ENCODE measurements at regions not wholly inside any gene's neighbourhood (a gene's known extent, or its start where the extent isn't known, plus 50 kb on each side); places are given as distances from the start of the nearest gene placed in this dataset.

- Mint-ChIP-seq H3K27ac (no peak overlapping the region), H3K27me3 (ENCODE audit: low read depth) (no peaks in the 10 kb centered on the region), H3K4me3 (no peak overlapping the region), H3K4me1 (peaks cover 12% of the 10 kb centered on the region), H3K9me3 (peaks cover 21% of the 10 kb centered on the region), H3K36me3 (no peaks in the 10 kb centered on the region)
- no peak for TF ChIP-seq AFF4 (CRISPR knock-in tag; IDR thresholded peaks at IDR 0.05; ENCODE audit: borderline replicate concordance)
- TF ChIP-seq CBFB (CRISPR knock-in tag; IDR thresholded peaks at IDR 0.05; ENCODE audit: low read depth): no peak
- TF ChIP-seq ZBTB21 (CRISPR knock-in tag; IDR thresholded peaks at IDR 0.05; ENCODE audit: borderline replicate concordance): no peak
- no peak for TF ChIP-seq NR2C2 (CRISPR knock-in tag; IDR thresholded peaks at IDR 0.05)
- TF ChIP-seq USF1 (CRISPR knock-in tag; IDR thresholded peaks at IDR 0.05): no peak
- no peak for TF ChIP-seq PRRX2 (CRISPR knock-in tag; IDR thresholded peaks at IDR 0.05)
- TF ChIP-seq ZMAT4 (CRISPR knock-in tag; IDR thresholded peaks at IDR 0.05): no peak
- TF ChIP-seq SMAD4 (CRISPR knock-in tag; IDR thresholded peaks at IDR 0.05): no peak
- no peak for TF ChIP-seq TEAD1 (CRISPR knock-in tag; IDR thresholded peaks at IDR 0.05)
- TF ChIP-seq ATF3 (CRISPR knock-in tag; conservative IDR thresholded peaks at IDR 0.05): no peak
- no peak for TF ChIP-seq E2F4 (CRISPR knock-in tag; IDR thresholded peaks at IDR 0.05; ENCODE audit: borderline replicate concordance, low read depth)
- no peak for TF ChIP-seq NFATC4 (CRISPR knock-in tag; IDR thresholded peaks at IDR 0.05)
- TF ChIP-seq TEAD4 (CRISPR knock-in tag; IDR thresholded peaks at IDR 0.05): no peak
- no peak for TF ChIP-seq PREB (CRISPR knock-in tag; IDR thresholded peaks at IDR 0.05; ENCODE audit: borderline replicate concordance)
- TF ChIP-seq RELA (CRISPR knock-in tag; IDR thresholded peaks at IDR 0.05; ENCODE audit: borderline replicate concordance): no peak
- no peak for TF ChIP-seq FOXJ3 (CRISPR knock-in tag; IDR thresholded peaks at IDR 0.05; ENCODE audit: borderline replicate concordance)
- TF ChIP-seq ETV6 (CRISPR knock-in tag; IDR thresholded peaks at IDR 0.05): no peak
- TF ChIP-seq RORB (CRISPR knock-in tag; IDR thresholded peaks at IDR 0.05): no peak
- DNase-seq (ENCODE audit: low spot score): no peak
- peak; percentile 59 for ATAC-seq
- CTCF ChIA-PET: no interaction called here
- POLR2A ChIA-PET: no interaction called here
Measured at GRCh38 chr5:92467695-92468094, 1084.6 kb upstream of the ARRDC3 start.

GRCh38 chr5:92460505-92460904 is 1077.4 kb upstream of the ARRDC3 start:
- H3K4me3 Mint-ChIP-seq: no peak overlapping the region
- no peaks in the 10 kb centered on the region for H3K4me1 Mint-ChIP-seq
- DNase-seq (ENCODE audit: low spot score): no peak
- no peak overlapping the region for H3K27ac Mint-ChIP-seq
- no peaks in the 10 kb centered on the region for H3K36me3 Mint-ChIP-seq
- H3K27me3 Mint-ChIP-seq (ENCODE audit: low read depth): no peaks in the 10 kb centered on the region
- ChIA-PET CTCF (no interaction called here), POLR2A (no interaction called here)
- H3K9me3 Mint-ChIP-seq: peaks cover 6% of the 10 kb centered on the region; the same call in 1 of the 2 replicates
- ATAC-seq: no peak
- TF ChIP-seq ZNF416 (CRISPR knock-in tag; IDR thresholded peaks at IDR 0.05) (no peak), GTF2I (CRISPR knock-in tag; conservative IDR thresholded peaks at IDR 0.05) (no peak), ZNF263 (CRISPR knock-in tag; IDR thresholded peaks at IDR 0.05; ENCODE audit: low read depth) (no peak), CBFB (CRISPR knock-in tag; IDR thresholded peaks at IDR 0.05; ENCODE audit: low read depth) (no peak), JUN (CRISPR knock-in tag; IDR thresholded peaks at IDR 0.05) (no peak), RELA (CRISPR knock-in tag; IDR thresholded peaks at IDR 0.05; ENCODE audit: borderline replicate concordance) (no peak), CREM (CRISPR knock-in tag; IDR thresholded peaks at IDR 0.05) (no peak), AFF4 (CRISPR knock-in tag; IDR thresholded peaks at IDR 0.05; ENCODE audit: borderline replicate concordance) (no peak), ERG (CRISPR knock-in tag; IDR thresholded peaks at IDR 0.05) (no peak), PRRX2 (CRISPR knock-in tag; IDR thresholded peaks at IDR 0.05) (no peak)
